Trophoblast cell (in vitro differentiated cells and primary cell): ENCODE measurements at regions not wholly inside any gene's neighbourhood (a gene's known extent, or its start where the extent isn't known, plus 50 kb on each side); places are given as distances from the start of the nearest gene placed in this dataset.
"Not testable (repeated sequence)": the region's sequence is repeated elsewhere in the genome, so short reads cannot be mapped to it uniquely, and the experiment has no call there.

Experiments used
- DNase-seq, 2 donors: peaks; one replicate each; pipeline ENCODE4 v3.0.0-alpha.2; 2016
- H2AFZ ChIP-seq: 2 replicates; pipeline ENCODE4 v1.6.1; 2013; ENCODE audit warnings: low read length, moderate library complexity, mild to moderate bottlenecking; ENCODE audit not compliant: insufficient read depth, poor library complexity
- H2AK5ac ChIP-seq: 2 replicates; pipeline ENCODE4 v1.6.1; 2013; ENCODE audit warnings: mild to moderate bottlenecking, low read length
- H2BK120ac ChIP-seq: 2 replicates; pipeline ENCODE4 v1.6.1; 2013; ENCODE audit warnings: low read length, mild to moderate bottlenecking, moderate library complexity; ENCODE audit not compliant: insufficient read depth, poor library complexity
- H2BK12ac ChIP-seq: 2 replicates; pipeline ENCODE4 v1.6.1; 2013; ENCODE audit warnings: mild to moderate bottlenecking, low read length, moderate library complexity
- H2BK5ac ChIP-seq: 2 replicates; pipeline ENCODE4 v1.6.1; 2013; ENCODE audit warnings: low read length, low read depth, moderate library complexity, mild to moderate bottlenecking; ENCODE audit not compliant: poor library complexity
- H3K14ac ChIP-seq: 2 replicates; pipeline ENCODE4 v1.6.1; 2013; ENCODE audit warnings: mild to moderate bottlenecking, low read length
- H3K18ac ChIP-seq: 2 replicates; pipeline ENCODE4 v1.6.1; 2013; ENCODE audit warnings: mild to moderate bottlenecking, low read length
- H3K23ac ChIP-seq: 2 replicates; pipeline ENCODE4 v1.6.1; 2013; ENCODE audit warnings: low read length
- H3K27ac ChIP-seq: 2 replicates; pipeline ENCODE4 v1.5.1; 2013; ENCODE audit warnings: low read depth, mild to moderate bottlenecking, inconsistent platforms, low read length, moderate library complexity
- H3K27me3 ChIP-seq: 2 replicates; pipeline ENCODE4 v1.6.1; 2013; ENCODE audit warnings: inconsistent platforms, mild to moderate bottlenecking, low read length, moderate library complexity; ENCODE audit not compliant: insufficient read depth
- H3K36me3 ChIP-seq, 2 experiments: 1 replicate in 1 of 2; 2 replicates in 1 of 2; pipeline ENCODE4 v1.6.1; 2013; ENCODE audit warnings: low read length in 2 of 2, mild to moderate bottlenecking in 2 of 2, moderate library complexity in 1 of 2; ENCODE audit not compliant: insufficient read depth in 2 of 2, control insufficient read depth in 1 of 2
- H3K4ac ChIP-seq: 2 replicates; pipeline ENCODE4 v1.6.1; 2013; ENCODE audit warnings: low read depth, mild to moderate bottlenecking, low read length, moderate library complexity
- H3K4me1 ChIP-seq, 2 experiments: 1 replicate in 1 of 2; 2 replicates in 1 of 2; pipeline ENCODE4 v1.6.1; 2013; ENCODE audit warnings: low read length in 2 of 2, mild to moderate bottlenecking in 2 of 2, moderate library complexity in 1 of 2; ENCODE audit not compliant: insufficient read depth in 2 of 2, control insufficient read depth in 1 of 2
- H3K4me2 ChIP-seq: 2 replicates; pipeline ENCODE4 v1.6.1; 2013; ENCODE audit warnings: inconsistent platforms, mild to moderate bottlenecking, low read length, moderate library complexity
- H3K4me3 ChIP-seq: 2 replicates; pipeline ENCODE4 v1.5.1; 2013; ENCODE audit warnings: mild to moderate bottlenecking, low read depth, low read length, inconsistent platforms
- H3K79me1 ChIP-seq: one replicate; pipeline ENCODE4 v1.6.1; 2013; ENCODE audit warnings: low read length
- H3K79me2 ChIP-seq: 2 replicates; pipeline ENCODE4 v1.6.1; 2013; ENCODE audit warnings: low read length, mild to moderate bottlenecking; ENCODE audit not compliant: control insufficient read depth, insufficient read depth, poor library complexity
- H3K9ac ChIP-seq: 2 replicates; pipeline ENCODE4 v1.6.1; 2013; ENCODE audit warnings: mild to moderate bottlenecking, low read length
- H3K9me3 ChIP-seq: 2 replicates; pipeline ENCODE4 v1.6.1; 2013; ENCODE audit warnings: low read depth, mild to moderate bottlenecking, control low read depth, inconsistent platforms, low read length; ENCODE audit not compliant: insufficient read depth
- H4K12ac ChIP-seq: 2 replicates; pipeline ENCODE4 v1.6.1; 2013; ENCODE audit warnings: low read depth, mild to moderate bottlenecking, low read length, moderate library complexity
- H4K8ac ChIP-seq: 2 replicates; pipeline ENCODE4 v1.6.1; 2013; ENCODE audit warnings: low read depth, mild to moderate bottlenecking, low read length, moderate library complexity
- H4K91ac ChIP-seq: one replicate; pipeline ENCODE4 v1.6.1; 2013; ENCODE audit warnings: low read depth, mild to moderate bottlenecking, low read length, moderate library complexity
- WGBS: extraction: QIAGEN DNeasy Blood & Tissue Kit; methylation state at CpG from one replicate; pipeline ENCODE4 v1.1.7; 2013; ENCODE audit warnings: missing lambda C conversion rate; ENCODE audit not compliant: insufficient read length, insufficient coverage; ENCODE audit errors: extremely low coverage; 5-methylcytosine and 5-hydroxymethylcytosine counted together

DNA sequence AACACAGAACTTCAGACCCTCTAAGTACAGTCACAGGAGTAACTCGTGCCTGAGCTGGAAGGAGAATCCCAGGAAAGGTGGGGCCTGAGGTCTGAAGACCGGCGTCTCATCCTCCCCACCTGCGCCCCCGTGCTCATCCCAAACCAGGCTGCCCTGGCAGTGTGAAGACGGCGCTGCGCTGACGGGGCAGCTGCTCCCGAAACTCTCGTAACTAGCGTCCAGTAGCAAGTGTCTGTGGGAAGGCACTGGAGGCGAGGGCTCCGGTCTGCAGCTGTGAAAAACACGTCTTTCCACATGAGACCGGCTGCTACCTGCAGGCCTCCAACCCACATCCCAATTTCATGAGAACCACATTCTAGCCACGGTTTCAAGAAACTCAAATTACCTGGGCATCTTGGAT, 136.6 kb upstream of the RNF32 start:
- Histone ChIP-seq H3K36me3 (no peaks in the 10 kb centered on the region), H2BK5ac (no peak overlapping the region), H4K12ac (no peak overlapping the region), H3K79me1 (no peaks in the 10 kb centered on the region), H3K23ac (no peak overlapping the region), H3K27me3 (no peaks in the 10 kb centered on the region), H3K79me2 (no peaks in the 10 kb centered on the region), H3K27ac (no peak overlapping the region), H3K4ac (no peak overlapping the region), H3K18ac (no peak overlapping the region), H2BK120ac (no peak overlapping the region), H4K91ac (no peak overlapping the region), H2AK5ac (no peak overlapping the region), H3K4me2 (no peak overlapping the region), H2BK12ac (no peak overlapping the region), H3K9me3 (peaks cover 6% of the 10 kb centered on the region), H3K4me3 (no peak overlapping the region), H2AFZ (no peak overlapping the region), H3K4me1 (no peaks in the 10 kb centered on the region), H3K14ac (no peak overlapping the region), H4K8ac (no peak overlapping the region), H3K9ac (no peak overlapping the region)
- no peak for DNase-seq
- no CpG with 5 or more reads among the region's 17 CpGs for WGBS

DNA sequence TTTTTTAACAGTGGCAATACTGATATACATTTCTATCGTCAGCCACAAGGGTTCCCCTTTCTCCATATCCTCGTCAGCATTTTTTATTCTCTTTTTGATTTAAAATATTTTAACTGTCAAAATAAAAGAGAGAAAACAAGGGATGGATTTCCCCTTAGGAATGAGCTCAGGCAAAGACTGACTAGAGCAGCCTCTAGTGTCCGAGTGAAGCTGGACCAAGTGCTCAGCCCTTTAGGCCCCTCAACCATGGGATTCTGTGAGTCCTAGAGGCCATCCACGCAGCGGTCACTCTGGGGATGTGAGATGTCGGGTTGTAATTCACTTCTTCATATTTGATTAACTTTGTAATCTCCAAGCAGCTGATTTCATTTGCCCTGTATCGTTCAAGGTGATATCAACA, 137.4 kb upstream of the RNF32 start:
- Histone ChIP-seq H4K8ac (no peak overlapping the region), H3K14ac (no peak overlapping the region), H3K4ac (no peak overlapping the region), H3K79me1 (no peaks in the 10 kb centered on the region), H3K9ac (no peak overlapping the region), H3K27ac (no peak overlapping the region), H3K4me1 (no peaks in the 10 kb centered on the region), H2AK5ac (no peak overlapping the region), H3K36me3 (no peaks in the 10 kb centered on the region), H2BK12ac (no peak overlapping the region), H3K4me3 (no peak overlapping the region), H4K91ac (no peak overlapping the region), H2BK120ac (no peak overlapping the region), H4K12ac (no peak overlapping the region), H3K4me2 (no peak overlapping the region), H2AFZ (no peak overlapping the region), H3K27me3 (no peaks in the 10 kb centered on the region), H3K23ac (no peak overlapping the region), H3K79me2 (no peaks in the 10 kb centered on the region), H2BK5ac (no peak overlapping the region), H3K9me3 (peaks cover 6% of the 10 kb centered on the region), H3K18ac (no peak overlapping the region)
- no CpG with 5 or more reads among the region's 7 CpGs for WGBS
- DNase-seq = no peak

DNA sequence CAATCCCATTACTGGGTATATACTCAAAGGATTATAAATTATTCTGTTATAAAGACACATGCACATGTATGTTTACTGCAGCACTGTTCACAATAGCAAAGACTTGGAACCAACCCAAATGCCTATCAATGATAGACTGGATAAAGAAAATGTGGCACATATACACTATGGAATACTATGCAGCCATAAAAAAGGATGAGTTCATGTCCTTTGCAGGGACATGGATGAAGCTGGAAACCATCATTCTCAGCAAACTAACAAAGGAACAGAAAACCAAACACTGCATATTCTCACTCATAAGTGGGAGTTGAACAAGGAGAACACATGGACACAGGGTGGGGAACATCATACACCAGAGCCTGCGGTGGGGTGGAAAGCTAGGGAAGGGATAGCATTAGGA, 138.8 kb upstream of the RNF32 start:
- not testable (repeated sequence) for H3K4me2 ChIP-seq, H4K12ac ChIP-seq, H2AFZ ChIP-seq, H3K27me3 ChIP-seq, H3K18ac ChIP-seq, H3K9me3 ChIP-seq, H3K9ac ChIP-seq, H2BK5ac ChIP-seq, H3K36me3 ChIP-seq, H3K79me2 ChIP-seq, H3K79me1 ChIP-seq, H4K8ac ChIP-seq, H2BK12ac ChIP-seq, H3K4ac ChIP-seq, H3K14ac ChIP-seq, H3K4me1 ChIP-seq, H3K4me3 ChIP-seq, DNase-seq, H3K23ac ChIP-seq, H2AK5ac ChIP-seq, H4K91ac ChIP-seq, H2BK120ac ChIP-seq, H3K27ac ChIP-seq
- no CpG with 5 or more reads among the region's 1 CpG for WGBS

DNA sequence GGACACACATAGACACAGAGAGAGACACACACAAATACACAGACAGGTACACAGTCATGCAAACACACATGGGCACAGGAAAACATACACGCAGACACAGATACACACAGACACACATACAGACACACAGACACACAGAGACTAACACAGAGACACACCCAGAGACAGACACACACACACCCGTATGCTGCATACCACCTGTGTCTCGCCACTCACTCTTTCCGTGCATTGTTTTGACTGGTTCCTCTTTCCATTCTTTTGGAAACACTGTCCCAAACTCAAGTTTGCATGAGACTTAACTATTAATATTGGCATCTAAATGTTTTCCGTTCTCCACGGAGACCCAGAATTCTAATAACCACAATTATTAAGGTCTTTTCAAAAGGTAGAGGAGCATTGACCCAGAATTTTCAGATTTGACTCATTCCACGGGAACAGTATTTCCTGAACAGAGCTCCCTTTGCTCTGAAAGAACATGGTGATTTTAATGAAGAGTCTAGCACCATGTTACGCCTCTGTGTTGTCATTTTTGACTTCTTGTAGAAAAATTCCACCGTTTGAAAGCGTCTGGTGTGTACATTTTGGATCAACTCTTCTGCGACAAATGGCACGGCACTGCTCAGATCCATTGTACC, 141.2 kb upstream of the RNF32 start:
- no peaks in the 10 kb centered on the region for H3K79me2 ChIP-seq
- no peak for DNase-seq
- no peaks in the 10 kb centered on the region for H3K4me1 ChIP-seq
- no peak overlapping the region for H3K27ac ChIP-seq
- WGBS = no CpG with 5 or more reads among the region's 12 CpGs
- H3K36me3 ChIP-seq = no peaks in the 10 kb centered on the region
- no peak overlapping the region for H2BK120ac ChIP-seq
- H3K27me3 ChIP-seq = no peaks in the 10 kb centered on the region
- no peak overlapping the region for H4K8ac ChIP-seq
- no peak overlapping the region for H4K91ac ChIP-seq
- H3K9ac ChIP-seq = no peak overlapping the region
- H3K79me1 ChIP-seq = no peaks in the 10 kb centered on the region
- H3K4me3 ChIP-seq = no peak overlapping the region
- no peak overlapping the region for H4K12ac ChIP-seq
- H3K14ac ChIP-seq = no peak overlapping the region
- no peak overlapping the region for H2AFZ ChIP-seq
- H2BK5ac ChIP-seq = no peak overlapping the region
- H3K23ac ChIP-seq = no peak overlapping the region
- no peak overlapping the region for H3K4ac ChIP-seq
- H2BK12ac ChIP-seq = no peak overlapping the region
- no peak overlapping the region for H3K18ac ChIP-seq
- H3K4me2 ChIP-seq = no peak overlapping the region
- peaks cover 2% of the 10 kb centered on the region for H3K9me3 ChIP-seq
- H2AK5ac ChIP-seq = no peak overlapping the region
